Activated CD4-positive, alpha-beta T cell treated with anti-CD3 and anti-CD28 coated beads for 36 hours (primary cell): ENCODE measurements at regions not wholly inside any gene's neighbourhood (a gene's known extent, or its start where the extent isn't known, plus 50 kb on each side); places are given as distances from the start of the nearest gene placed in this dataset.
"Not testable (repeated sequence)": the region's sequence is repeated elsewhere in the genome, so short reads cannot be mapped to it uniquely, and the experiment has no call there.

ENCODE experiments used
- ATAC-seq: fragments of 200-7000 bp; cut with Tn5 transposase; one replicate; pipeline ENCODE4 v1.10.0; 2021; ENCODE audit warnings: mild to moderate bottlenecking, moderate library complexity
- CTCF ChIA-PET: fragments of 350-600 bp; sonication (Branson Sonifier 250); formaldehyde crosslinking; loops from one replicate; lab custom pipeline; 2021; ENCODE audit warnings: antibody characterized with exemption; lab: Charles Lee
- POLR2A ChIA-PET: fragments of 350-600 bp; sonication (Branson Sonifier 250); formaldehyde crosslinking; loops from one replicate; lab custom pipeline; 2021; ENCODE audit warnings: antibody characterized with exemption, inconsistent platforms; lab: Charles Lee
- DNase-seq: peaks from one replicate; pipeline ENCODE4 v3.0.0-alpha.2; 2020
- H3K27ac Mint-ChIP-seq: one replicate; pipeline ENCODE4 v1.8.0; 2021; ENCODE audit warnings: mixed read lengths
- H3K27me3 Mint-ChIP-seq: one replicate; pipeline ENCODE4 v1.8.0; 2021; ENCODE audit warnings: mixed read lengths
- H3K36me3 Mint-ChIP-seq: one replicate; pipeline ENCODE4 v1.8.0; 2021; ENCODE audit warnings: low read depth, mixed read lengths
- H3K4me1 Mint-ChIP-seq: one replicate; pipeline ENCODE4 v1.8.0; 2021; ENCODE audit warnings: mixed read lengths
- H3K4me3 Mint-ChIP-seq: one replicate; pipeline ENCODE4 v1.8.0; 2021; ENCODE audit warnings: mild to moderate bottlenecking, moderate library complexity, mixed read lengths
- H3K9me3 Mint-ChIP-seq: one replicate; pipeline ENCODE4 v1.8.0; 2021; ENCODE audit warnings: low read depth, mixed read lengths
- intact Hi-C, 2 experiments: fragments of 100-400 bp; cut with DNase I in 1 of 2; cut with micrococcal nuclease in 1 of 2; formaldehyde crosslinking; loops; one replicate each; pipeline versions ENCODE4 v1.14.2 to v1.15.1; 2022 to 2024; cut with DNase I, micrococcal nuclease

DNA sequence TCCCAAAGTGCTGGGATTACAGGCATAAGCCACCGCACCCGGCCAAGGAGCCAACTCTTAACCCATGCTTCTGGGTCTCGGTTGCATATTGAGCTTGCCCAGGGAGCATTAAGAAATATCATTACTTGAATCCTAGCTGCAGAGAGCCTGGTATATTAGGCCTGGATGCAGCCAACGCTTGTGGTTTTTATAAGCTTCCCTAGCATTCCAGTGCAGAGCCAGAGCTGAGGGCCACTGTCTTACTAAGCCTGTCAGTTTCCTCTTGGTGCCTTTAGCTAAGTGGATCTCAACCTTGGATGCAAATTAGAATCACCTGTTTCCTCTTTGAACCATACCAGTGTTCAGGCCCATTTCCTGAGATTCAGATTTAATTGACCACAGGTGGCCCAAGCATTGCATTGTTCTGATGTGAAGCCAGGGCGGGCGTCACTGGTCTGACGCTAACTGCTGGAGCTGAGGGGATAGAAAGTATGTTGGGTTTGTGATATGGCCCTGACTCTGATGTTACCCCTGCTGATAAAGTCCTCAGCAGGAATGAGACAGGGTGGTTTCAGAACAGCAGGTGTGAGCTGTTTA, 76.3 kb downstream of the BTBD3 start:
- Mint-ChIP-seq H3K4me3 (no peak overlapping the region), H3K36me3 (no peaks in the 10 kb centered on the region), H3K27me3 (no peaks in the 10 kb centered on the region), H3K9me3 (no peaks in the 10 kb centered on the region), H3K4me1 (no peaks in the 10 kb centered on the region), H3K27ac (no peak overlapping the region)
- ATAC-seq: no peak
- CTCF ChIA-PET: interaction anchor here (0.6 to 0.7 kb wide), 2 partner anchors 405 to 1770 kb away, joined by 3 read pairs; no protein-coding TSS in a partner anchor
- intact Hi-C loops: no loop called here
- no peak for DNase-seq
- POLR2A ChIA-PET: no interaction called here

- POLR2A ChIA-PET: no interaction called here
- CTCF ChIA-PET: interaction anchor here (1.3 kb wide), 1 partner anchor 17 kb away, joined by 5 read pairs; no protein-coding TSS in a partner anchor
- Mint-ChIP-seq H3K4me1 (no peaks in the 10 kb centered on the region), H3K27ac (no peak overlapping the region), H3K4me3 (no peak overlapping the region), H3K27me3 (no peaks in the 10 kb centered on the region), H3K9me3 (no peaks in the 10 kb centered on the region), H3K36me3 (no peaks in the 10 kb centered on the region)
- ATAC-seq (no peak), DNase-seq (no peak)
- intact Hi-C loops: no loop called here
These were observed 78.3 kb downstream of the BTBD3 start for GRCh38 chr20:11995805-11996567.

DNA sequence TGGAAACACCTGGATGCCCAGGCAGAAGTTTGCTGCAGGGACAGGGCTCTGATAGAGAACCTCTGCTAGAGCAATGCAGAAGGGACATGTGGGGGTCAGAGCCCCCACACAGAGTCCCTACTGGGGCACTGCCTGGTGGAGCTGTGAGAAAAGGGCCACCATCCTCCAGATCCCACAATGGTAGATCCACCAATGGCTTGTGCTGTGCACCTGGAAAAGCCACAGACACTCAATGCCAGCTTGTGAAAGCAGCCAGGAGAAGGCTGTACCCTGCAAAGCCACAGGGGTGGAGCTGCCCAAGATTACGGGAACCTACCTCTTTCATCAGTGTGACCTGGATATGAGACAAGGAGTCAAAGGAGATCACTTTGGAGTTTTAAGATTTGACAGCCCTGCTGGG, 87.1 kb downstream of the BTBD3 start:
- DNase-seq, CTCF ChIA-PET, ATAC-seq, H3K4me3 Mint-ChIP-seq, H3K27me3 Mint-ChIP-seq, H3K9me3 Mint-ChIP-seq, H3K4me1 Mint-ChIP-seq, intact Hi-C loops, POLR2A ChIA-PET, H3K27ac Mint-ChIP-seq, H3K36me3 Mint-ChIP-seq: not testable (repeated sequence)

DNA sequence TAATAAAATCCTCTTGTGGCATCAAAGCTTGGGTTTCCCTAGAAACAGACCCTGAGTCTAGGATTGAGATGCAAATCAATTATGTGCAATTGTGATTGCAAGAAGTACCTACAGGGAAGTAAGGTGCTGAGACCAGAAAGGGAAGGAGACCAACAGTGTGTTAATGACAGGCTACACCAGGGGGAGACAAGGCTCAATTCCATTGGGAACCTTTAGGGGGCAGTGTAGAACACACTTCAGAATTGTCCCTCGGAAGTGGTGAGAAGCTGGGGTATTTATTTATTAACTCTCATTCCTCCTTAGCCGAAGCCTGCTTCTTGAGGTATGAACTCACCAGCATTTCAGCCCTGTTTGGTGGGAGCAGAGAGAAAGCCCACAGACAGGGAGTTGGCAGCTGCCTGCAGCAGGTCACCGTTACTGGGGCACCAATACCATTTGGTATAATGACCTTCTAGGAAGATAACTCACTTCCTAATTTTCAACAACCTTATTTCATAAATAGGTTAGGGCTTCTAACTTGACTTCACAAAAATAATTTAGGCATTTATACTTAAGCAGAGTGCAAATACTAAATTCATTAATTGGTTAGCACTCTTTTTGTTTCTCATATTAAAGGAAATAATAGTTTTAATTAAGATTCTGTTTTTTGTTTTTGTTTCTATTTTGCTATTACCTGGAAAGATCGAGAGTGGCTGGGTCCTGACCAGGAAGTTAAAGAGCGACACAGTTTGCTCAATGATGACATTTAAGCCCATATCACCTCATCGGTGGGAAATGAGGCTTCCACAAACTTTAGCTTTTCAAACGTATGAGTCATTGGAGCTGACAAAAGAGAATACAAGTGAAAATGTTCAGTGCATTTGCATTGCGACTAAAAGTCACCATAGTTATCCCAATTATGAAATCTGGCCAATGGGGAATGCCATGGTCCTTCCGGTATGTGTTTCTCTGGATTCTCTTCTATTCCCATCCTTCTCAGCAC, 94.8 kb downstream of the BTBD3 start:
- Mint-ChIP-seq H3K9me3 (no peaks in the 10 kb centered on the region), H3K36me3 (no peaks in the 10 kb centered on the region), H3K27me3 (peaks cover 2% of the 10 kb centered on the region), H3K4me1 (no peaks in the 10 kb centered on the region), H3K4me3 (no peak overlapping the region), H3K27ac (no peak overlapping the region)
- ChIA-PET POLR2A (no interaction called here), CTCF (interaction anchor here (0.6 to 1.8 kb wide), 8 partner anchors 14 to 455 kb away, joined by 3 to 6 read pairs (median 3); no protein-coding TSS in a partner anchor)
- ATAC-seq (peak; percentile 60), DNase-seq (peak; percentile 43)
- intact Hi-C loops: no loop called here

GRCh38 chr20:12014276-12014675, 96.6 kb downstream of the BTBD3 start:
- intact Hi-C loops: no loop called here
- no peak for ATAC-seq
- POLR2A ChIA-PET: no interaction called here
- DNase-seq: no peak
- Mint-ChIP-seq H3K9me3 (no peaks in the 10 kb centered on the region), H3K4me3 (no peak overlapping the region), H3K27me3 (peaks cover 4% of the 10 kb centered on the region), H3K27ac (no peak overlapping the region), H3K4me1 (no peaks in the 10 kb centered on the region), H3K36me3 (no peaks in the 10 kb centered on the region)
- CTCF ChIA-PET: no interaction called here

- no peak for ATAC-seq
- no peaks in the 10 kb centered on the region for H3K4me1 Mint-ChIP-seq
These were observed 97.0 kb downstream of the BTBD3 start for GRCh38 chr20:12014736-12015135.

GRCh38 chr20:12016291-12016690, 98.6 kb downstream of the BTBD3 start:
- H3K36me3 Mint-ChIP-seq: no peaks in the 10 kb centered on the region
- POLR2A ChIA-PET: no interaction called here
- no peaks in the 10 kb centered on the region for H3K4me1 Mint-ChIP-seq
- intact Hi-C loops: no loop called here
- H3K4me3 Mint-ChIP-seq: no peak overlapping the region
- peaks cover 4% of the 10 kb centered on the region for H3K27me3 Mint-ChIP-seq
- H3K9me3 Mint-ChIP-seq: no peaks in the 10 kb centered on the region
- no peak for DNase-seq
- ATAC-seq: no peak
- CTCF ChIA-PET: interaction anchor here (0.5 kb wide), 1 partner anchor 321 kb away, joined by 3 read pairs; no protein-coding TSS in a partner anchor
- H3K27ac Mint-ChIP-seq: no peak overlapping the region

More at GRCh38 chr20:12014736-12015135, 97.0 kb downstream of the BTBD3 start:
- Mint-ChIP-seq H3K27ac (no peak overlapping the region), H3K9me3 (no peaks in the 10 kb centered on the region), H3K27me3 (peaks cover 4% of the 10 kb centered on the region), H3K36me3 (no peaks in the 10 kb centered on the region), H3K4me3 (no peak overlapping the region)
- ChIA-PET POLR2A (no interaction called here), CTCF (no interaction called here)
- no peak for DNase-seq
- intact Hi-C loops: no loop called here

DNA sequence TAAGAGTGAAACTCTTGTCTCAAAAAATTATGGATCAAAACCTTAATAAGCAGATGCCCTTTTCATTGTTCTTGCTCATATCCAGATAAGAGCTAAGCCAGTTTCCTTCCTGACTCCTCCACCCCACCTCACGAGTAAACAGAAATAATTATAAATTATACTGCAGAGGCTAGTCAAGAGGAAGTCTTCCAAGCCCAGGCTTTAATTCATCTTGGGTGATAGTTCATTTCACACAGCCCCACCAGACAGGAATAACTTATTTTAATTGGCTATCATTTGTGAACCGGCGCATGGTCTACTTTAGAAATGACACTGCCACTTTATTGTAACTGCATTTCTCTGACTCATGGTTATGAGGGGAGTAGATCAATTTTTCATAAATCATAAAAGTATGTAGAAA, 102.0 kb downstream of the BTBD3 start:
- no peak overlapping the region for H3K4me3 Mint-ChIP-seq
- ATAC-seq: no peak
- POLR2A ChIA-PET: no interaction called here
- CTCF ChIA-PET: no interaction called here
- H3K4me1 Mint-ChIP-seq: no peaks in the 10 kb centered on the region
- no peaks in the 10 kb centered on the region for H3K9me3 Mint-ChIP-seq
- intact Hi-C loops: no loop called here
- peaks cover 2% of the 10 kb centered on the region for H3K27me3 Mint-ChIP-seq
- H3K36me3 Mint-ChIP-seq: no peaks in the 10 kb centered on the region
- H3K27ac Mint-ChIP-seq: no peak overlapping the region
- no peak for DNase-seq

DNA sequence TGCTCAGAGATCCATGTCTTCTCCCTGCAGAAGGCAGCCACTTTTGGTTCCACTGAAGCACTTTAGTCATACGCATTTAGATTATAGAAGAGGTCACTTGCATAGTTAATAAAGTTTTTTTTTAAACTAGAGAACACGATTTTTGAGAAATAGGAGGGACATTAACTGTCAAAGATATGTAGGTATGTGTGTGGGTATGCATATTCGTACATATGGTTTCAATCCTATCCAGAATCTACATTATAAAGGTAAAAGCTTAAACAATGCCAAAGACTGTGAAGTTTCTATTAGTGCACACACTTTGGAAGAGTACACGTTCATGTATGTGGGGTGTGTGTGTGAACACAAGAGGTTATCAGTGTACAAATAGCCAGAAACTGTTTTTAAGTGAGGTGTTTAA, 103.2 kb downstream of the BTBD3 start:
- Mint-ChIP-seq H3K27me3 (peaks cover 2% of the 10 kb centered on the region), H3K27ac (no peak overlapping the region), H3K36me3 (no peaks in the 10 kb centered on the region), H3K4me3 (no peak overlapping the region), H3K9me3 (no peaks in the 10 kb centered on the region), H3K4me1 (no peaks in the 10 kb centered on the region)
- intact Hi-C loops: no loop called here
- ChIA-PET POLR2A (no interaction called here), CTCF (no interaction called here)
- ATAC-seq: no peak
- DNase-seq: no peak

- H3K27me3 Mint-ChIP-seq: peaks cover 2% of the 10 kb centered on the region
- no peaks in the 10 kb centered on the region for H3K4me1 Mint-ChIP-seq
- peaks cover 2% of the 10 kb centered on the region for H3K9me3 Mint-ChIP-seq
- DNase-seq: no peak
- intact Hi-C loops: no loop called here
- POLR2A ChIA-PET: no interaction called here
- no peak overlapping the region for H3K4me3 Mint-ChIP-seq
- CTCF ChIA-PET: no interaction called here
- ATAC-seq: no peak
- H3K36me3 Mint-ChIP-seq: no peaks in the 10 kb centered on the region
- no peak overlapping the region for H3K27ac Mint-ChIP-seq
These were observed 104.4 kb downstream of the BTBD3 start for GRCh38 chr20:12022126-12022525.

GRCh38 chr20:12023194-12023795, 105.6 kb downstream of the BTBD3 start:
- no peak for DNase-seq
- intact Hi-C loops: no loop called here
- ATAC-seq: no peak
- CTCF ChIA-PET: no interaction called here
- Mint-ChIP-seq H3K4me1 (no peaks in the 10 kb centered on the region), H3K9me3 (peaks cover 2% of the 10 kb centered on the region), H3K27me3 (no peaks in the 10 kb centered on the region), H3K27ac (no peak overlapping the region), H3K4me3 (no peak overlapping the region), H3K36me3 (no peaks in the 10 kb centered on the region)
- POLR2A ChIA-PET: interaction anchor here (0.5 kb wide), 1 partner anchor 123 kb away, joined by 3 read pairs; no protein-coding TSS in a partner anchor
